ENCODE measurements at regions not wholly inside any gene's neighbourhood (a gene's known extent, or its start where the extent isn't known, plus 50 kb on each side); places are given as distances from the start of the nearest gene placed in this dataset.

GRCh38 chr18:57920036-57920435 lies 116.9 kb upstream of the ATP8B1 start:
- TF ChIP-seq CREB1 (IDR thresholded peaks at IDR 0.05) (no peak), CTCF (IDR thresholded peaks at IDR 0.05; ENCODE audit: control extremely low read depth in 1 of 3, insufficient read depth in 1 of 3, low read depth in 1 of 3, low read length in 3 of 3) (no peak), JUN (IDR thresholded peaks at IDR 0.05; ENCODE audit: low read depth, low read length) (no peak), TAF1 (IDR thresholded peaks at IDR 0.05; ENCODE audit: low read depth, low read length) (no peak), SAP30 (IDR thresholded peaks at IDR 0.05; ENCODE audit: insufficient read depth, insufficient replicate concordance, low read length) (no peak), RAD21 (IDR thresholded peaks at IDR 0.05 in 1 of 2, conservative IDR thresholded peaks at IDR 0.05 in 1 of 2; ENCODE audit: low read depth in 2 of 2, low read length in 2 of 2) (no peak), POLR2AphosphoS5 (IDR thresholded peaks at IDR 0.05; ENCODE audit: low read depth, low read length) (no peak), POLR2A (IDR thresholded peaks at IDR 0.05; ENCODE audit: control extremely low read depth in 1 of 2, low read depth in 2 of 2, low read length in 2 of 2) (no peak)
